ENCODE measurements at regions not wholly inside any gene's neighbourhood (a gene's known extent, or its start where the extent isn't known, plus 50 kb on each side); places are given as distances from the start of the nearest gene placed in this dataset.

- no peak overlapping the region for H3K4me3 ChIP-seq (ENCODE audit: low read depth, low read length)
- TF ChIP-seq CTCF (conservative IDR thresholded peaks at IDR 0.05; ENCODE audit: low read depth, low read length): no peak
- no peak for DNase-seq (ENCODE audit: low read depth)
Measured at GRCh38 chr17:54255696-54256095, 433.0 kb downstream of the KIF2B start.

GRCh38 chr17:54256401-54256929 lies 433.7 kb downstream of the KIF2B start:
- no peak overlapping the region for H3K4me3 ChIP-seq (ENCODE audit: low read depth, low read length)
- TF ChIP-seq CTCF (conservative IDR thresholded peaks at IDR 0.05; ENCODE audit: low read depth, low read length): no peak
- DNase-seq (ENCODE audit: low read depth): no peak

- no peak for TF ChIP-seq CTCF (conservative IDR thresholded peaks at IDR 0.05; ENCODE audit: low read depth, low read length)
- DNase-seq (ENCODE audit: low read depth): no peak
- no peak overlapping the region for H3K4me3 ChIP-seq (ENCODE audit: low read depth, low read length)
Measured at GRCh38 chr17:54257440-54257839, 434.7 kb downstream of the KIF2B start.

GRCh38 chr17:54259476-54259875 lies 436.7 kb downstream of the KIF2B start:
- TF ChIP-seq CTCF (conservative IDR thresholded peaks at IDR 0.05; ENCODE audit: low read depth, low read length): no peak
- no peak for DNase-seq (ENCODE audit: low read depth)
- no peak overlapping the region for H3K4me3 ChIP-seq (ENCODE audit: low read depth, low read length)

- no peak for TF ChIP-seq CTCF (conservative IDR thresholded peaks at IDR 0.05; ENCODE audit: low read depth, low read length)
- no peak for DNase-seq (ENCODE audit: low read depth)
- H3K4me3 ChIP-seq (ENCODE audit: low read depth, low read length): no peak overlapping the region
Measured at GRCh38 chr17:54261465-54261864, 438.7 kb downstream of the KIF2B start.

- TF ChIP-seq CTCF (conservative IDR thresholded peaks at IDR 0.05; ENCODE audit: low read depth, low read length): no peak
- H3K4me3 ChIP-seq (ENCODE audit: low read depth, low read length): no peak overlapping the region
- DNase-seq (ENCODE audit: low read depth): no peak
Measured at GRCh38 chr17:54269881-54270280, 447.2 kb downstream of the KIF2B start.

- no peak overlapping the region for H3K4me3 ChIP-seq (ENCODE audit: low read depth, low read length)
- DNase-seq (ENCODE audit: low read depth): no peak
- TF ChIP-seq CTCF (conservative IDR thresholded peaks at IDR 0.05; ENCODE audit: low read depth, low read length): no peak
Measured at GRCh38 chr17:54270499-54270898, 447.8 kb downstream of the KIF2B start.
